GM18873 (cell line): ENCODE measurements at regions not wholly inside any gene's neighbourhood (a gene's known extent, or its start where the extent isn't known, plus 50 kb on each side); places are given as distances from the start of the nearest gene placed in this dataset.
"Not testable (repeated sequence)": the region's sequence is repeated elsewhere in the genome, so short reads cannot be mapped to it uniquely, and the experiment has no call there.

Experiments used
- ATAC-seq: cut with Tn5 transposase; IDR thresholded peaks from one replicate; pipeline ENCODE4 v1.9.1; 2021; ENCODE audit warnings: mild to moderate bottlenecking, moderate library complexity, moderate number of reproducible peaks; ENCODE audit not compliant: unreplicated experiment, low FRiP score

DNA sequence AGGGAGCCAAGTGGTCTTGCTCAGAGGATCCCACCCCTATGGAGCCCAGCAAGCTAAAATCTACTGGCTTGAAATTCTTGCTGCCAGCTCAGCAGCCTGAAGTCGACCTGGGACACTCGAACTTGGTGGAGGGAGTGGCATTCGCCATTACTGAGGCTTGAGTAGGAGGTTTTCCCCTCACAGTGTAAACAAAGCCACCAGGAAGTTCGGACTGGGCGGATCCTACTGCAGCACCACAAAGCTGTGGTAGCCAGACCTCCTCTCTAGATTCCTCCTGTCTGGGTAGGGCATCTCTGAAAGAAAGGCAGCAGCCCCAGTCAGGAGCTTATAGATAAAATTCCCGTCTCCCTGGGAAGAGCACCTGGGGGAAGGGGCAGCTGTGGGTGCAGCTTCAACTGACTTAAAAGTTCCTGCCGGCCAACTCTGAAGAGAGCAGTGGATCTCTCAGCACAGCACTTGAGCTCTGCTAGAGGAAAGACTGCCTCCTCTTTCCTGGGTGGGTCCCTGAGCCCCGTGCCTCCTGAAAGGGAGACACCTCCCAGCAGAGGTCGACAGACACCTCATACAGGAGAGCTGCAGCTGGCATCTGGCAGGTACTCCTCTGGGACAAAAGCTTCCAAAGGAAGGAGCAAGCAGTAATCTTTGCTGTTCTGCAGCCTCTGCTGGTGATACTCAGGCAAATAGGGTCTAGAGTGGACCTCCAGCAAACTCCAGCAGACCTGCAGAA, 576.3 kb upstream of the NECTIN3 start:
- no peak for ATAC-seq

DNA sequence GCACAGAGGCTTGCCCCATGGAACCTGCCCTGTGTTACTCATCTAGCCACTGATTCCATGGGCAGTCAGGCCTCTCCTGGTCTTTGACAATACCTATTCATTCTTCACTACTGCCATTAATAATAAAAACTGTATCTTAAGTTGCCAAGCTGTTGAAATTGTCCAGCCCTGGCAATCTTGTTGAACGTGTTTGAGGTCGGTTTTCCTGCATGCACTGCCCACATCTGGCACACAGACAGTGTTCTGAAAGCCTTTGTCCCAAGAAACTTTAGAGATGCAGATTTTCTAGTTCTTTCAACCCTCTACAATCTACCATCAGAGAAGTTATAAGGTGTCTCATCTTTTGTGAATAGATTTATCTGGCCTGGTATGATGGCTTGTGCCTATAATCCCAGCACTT, 567.2 kb upstream of the NECTIN3 start:
- no peak for ATAC-seq

DNA sequence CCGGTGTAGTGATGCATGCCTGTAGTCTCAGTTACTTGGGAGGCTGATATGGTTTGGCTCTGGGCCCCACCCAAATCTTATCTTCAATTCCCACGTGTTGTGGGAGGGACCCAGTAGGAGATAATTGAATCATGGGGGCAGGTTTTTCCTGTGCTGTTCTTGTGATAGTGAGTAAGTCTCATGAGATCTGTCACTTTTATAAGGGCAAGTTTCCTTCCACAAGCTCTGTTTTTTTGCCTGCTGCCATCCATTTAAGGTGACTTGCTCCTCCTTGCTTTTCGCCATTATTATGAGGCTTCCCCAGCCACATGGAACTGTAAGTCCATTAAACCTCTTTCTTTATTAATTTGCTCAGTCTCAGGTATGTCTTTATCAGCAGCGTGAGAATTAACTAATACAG, 566.7 kb upstream of the NECTIN3 start:
- ATAC-seq, result no peak

DNA sequence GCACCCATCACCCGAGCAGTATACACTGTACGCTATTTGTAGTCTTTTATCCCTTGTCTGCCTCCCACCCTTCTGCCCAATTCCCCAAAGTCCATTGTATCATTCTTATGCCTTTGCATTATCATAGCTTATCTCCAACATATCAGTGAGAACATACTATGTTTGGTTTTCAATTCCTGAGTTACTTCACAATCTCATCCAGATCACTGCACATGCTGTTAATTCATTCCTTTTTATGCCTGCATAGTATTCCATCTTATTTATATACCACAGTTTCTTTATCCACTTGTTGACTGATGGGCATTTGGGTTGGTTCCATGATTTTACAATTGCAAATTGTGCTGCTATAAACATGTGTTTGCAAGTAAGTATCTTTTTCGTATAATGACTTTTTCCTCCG, 564.7 kb upstream of the NECTIN3 start:
- ATAC-seq, result no peak

DNA sequence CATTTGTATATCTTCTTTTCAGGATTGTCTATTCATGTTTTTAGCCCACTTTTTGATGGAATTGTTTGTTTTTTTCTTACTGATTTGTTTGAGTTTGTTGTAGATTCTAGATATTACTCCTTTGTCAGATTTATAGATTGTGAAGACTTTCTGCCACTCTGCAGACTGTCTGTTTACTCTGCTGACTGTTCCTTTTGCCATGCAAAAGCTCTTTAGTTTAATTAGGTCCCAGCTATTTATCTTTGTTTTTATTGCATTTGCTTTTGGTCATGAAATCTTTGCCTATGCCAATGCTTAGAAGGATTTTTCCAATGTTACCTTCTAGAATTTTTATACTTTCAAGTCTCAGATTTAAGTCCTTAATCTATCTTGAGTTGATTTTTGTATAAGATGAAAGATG, 564.0 kb upstream of the NECTIN3 start:
- ATAC-seq, result not testable (repeated sequence)

DNA sequence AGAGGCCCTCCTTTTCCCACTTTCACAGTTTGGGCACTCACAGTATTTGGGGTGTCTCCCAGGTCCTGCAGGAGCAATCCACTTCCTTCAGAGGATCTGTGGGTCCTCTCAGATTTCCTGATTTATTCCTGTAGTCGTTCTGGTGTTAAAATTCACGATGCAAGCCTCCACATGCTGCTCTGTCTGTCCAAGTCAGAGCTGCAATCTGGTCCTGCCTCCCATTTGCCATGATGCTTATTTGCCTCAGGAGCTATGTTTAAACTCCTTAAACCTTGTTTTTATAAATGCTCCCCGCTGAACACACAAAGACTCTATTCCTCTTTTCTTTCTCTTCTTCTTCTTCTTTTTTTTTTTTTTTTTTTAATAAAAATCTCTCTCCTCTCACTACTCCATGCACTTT, 558.7 kb upstream of the NECTIN3 start:
- ATAC-seq, result no peak

DNA sequence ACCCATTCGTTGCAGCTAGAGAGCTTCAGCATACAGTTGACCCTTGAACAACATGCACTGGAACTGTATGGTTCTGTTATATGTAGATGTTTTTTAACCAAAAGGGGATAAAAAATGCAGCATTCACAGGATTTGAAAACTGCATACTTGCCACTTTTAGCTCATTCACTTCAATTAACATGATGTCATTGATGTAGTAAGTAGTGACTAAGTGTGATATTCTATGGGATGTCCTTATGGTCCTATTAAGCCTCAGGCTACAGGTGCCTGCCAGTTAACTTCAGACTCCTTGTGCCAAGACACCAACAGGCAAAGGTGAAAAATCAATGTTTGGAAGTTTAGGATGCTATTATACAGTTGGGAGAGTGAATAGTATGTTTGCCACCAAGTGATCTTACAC, 553.6 kb upstream of the NECTIN3 start:
- no peak for ATAC-seq

DNA sequence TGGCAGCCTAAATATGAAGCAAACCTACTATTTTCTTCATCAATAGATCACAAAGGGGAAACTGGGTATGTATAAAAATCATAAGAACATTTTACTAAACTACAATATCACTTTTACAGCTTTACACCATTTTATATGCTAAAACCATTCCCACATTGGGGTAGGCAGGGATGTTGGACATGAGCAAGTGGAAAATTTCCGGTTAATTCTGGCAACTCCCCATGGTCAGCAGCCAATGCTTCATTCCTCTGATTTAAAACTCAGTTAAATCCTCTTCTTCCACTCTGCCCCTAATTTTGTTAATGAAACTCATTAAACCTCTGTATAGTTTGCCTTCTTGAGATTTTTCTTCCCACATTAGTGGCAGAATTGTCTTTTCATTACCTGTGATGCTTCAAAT, 552.5 kb upstream of the NECTIN3 start:
- ATAC-seq, result no peak

DNA sequence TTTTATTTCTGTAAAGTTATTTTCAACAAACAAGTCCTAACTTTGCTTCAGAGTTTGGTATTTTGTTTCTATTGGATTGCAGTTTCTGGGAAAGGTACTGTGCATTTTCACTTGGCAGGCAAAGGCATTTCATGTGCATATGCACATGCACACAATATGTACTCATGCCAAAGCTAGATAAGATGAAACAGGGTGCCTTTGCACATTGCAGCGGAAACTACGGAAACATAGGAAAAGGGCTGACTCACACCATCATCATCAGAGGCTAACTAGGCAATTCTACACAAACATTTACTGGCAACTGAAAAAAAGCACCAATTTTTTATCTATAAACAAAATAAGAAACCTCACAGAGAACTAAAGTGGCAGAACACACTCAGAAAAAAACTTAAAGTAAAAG, 550.6 kb upstream of the NECTIN3 start:
- no peak for ATAC-seq

DNA sequence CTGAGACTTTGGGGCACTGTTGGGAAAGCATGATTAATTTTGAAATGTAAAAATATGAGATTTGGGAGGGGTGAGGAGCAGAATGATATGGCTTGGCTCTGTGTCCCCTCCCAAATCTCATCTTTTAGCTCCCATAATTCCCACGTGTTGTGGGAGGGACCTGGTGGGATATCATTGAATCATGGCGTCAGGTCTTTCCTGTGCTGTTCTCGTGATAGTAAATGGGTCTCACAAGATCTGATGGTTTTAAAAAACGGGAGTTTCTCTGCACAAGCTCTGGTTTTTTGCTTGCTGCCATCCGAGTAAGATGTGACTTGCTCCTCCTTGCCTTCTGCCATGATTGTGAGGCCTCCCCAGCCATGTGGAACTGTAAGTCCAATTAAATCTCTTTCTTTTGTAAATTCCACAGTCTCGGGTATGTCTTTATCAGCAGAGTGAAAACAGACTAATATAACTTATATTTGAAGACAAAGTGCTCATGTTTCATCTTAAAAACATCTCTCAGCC, 546.0 kb upstream of the NECTIN3 start:
- ATAC-seq, result not testable (repeated sequence)

DNA sequence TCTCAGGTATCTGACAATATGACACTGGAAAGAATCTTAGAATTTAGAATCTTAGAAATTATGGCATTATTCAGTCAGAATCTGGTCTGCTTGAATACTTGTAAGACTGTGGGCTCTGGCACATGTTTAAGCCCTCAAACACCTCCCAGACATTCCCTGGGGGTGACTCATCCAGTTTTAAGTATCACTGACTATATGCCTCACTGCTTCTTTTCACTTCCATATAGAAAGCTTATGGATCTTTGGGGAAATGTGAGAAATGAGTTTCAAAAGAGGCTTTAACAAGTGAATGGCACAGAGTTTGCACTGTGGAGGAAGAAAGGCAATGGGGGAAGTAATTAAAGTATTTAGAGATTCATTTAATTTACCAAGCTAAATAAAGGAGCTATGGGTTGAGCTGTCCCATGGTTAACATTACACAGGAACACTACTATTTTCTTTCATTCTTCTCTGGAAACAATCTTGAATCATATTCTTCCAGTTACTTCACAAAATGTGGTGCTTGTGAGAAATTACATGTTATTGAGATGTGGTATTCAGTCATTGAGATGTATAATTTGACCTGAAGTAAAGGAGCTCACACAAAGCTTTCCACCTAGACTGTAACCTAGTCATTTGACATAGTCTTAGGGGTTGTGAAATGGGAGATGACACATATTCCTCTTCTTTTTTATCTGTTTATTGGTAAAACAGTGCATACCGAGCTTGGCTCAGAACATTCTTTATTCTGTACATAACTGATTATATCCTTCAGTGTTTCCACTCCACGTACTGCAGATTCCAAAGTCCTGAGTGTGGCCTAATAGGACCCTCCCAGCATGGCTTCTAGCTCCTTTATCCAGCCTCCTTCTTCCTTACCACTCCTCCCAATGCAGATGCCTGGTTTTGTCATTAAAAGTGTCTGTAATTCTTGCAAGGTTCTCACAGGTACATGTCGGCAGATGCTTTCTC, 544.6 kb upstream of the NECTIN3 start:
- no peak for ATAC-seq

DNA sequence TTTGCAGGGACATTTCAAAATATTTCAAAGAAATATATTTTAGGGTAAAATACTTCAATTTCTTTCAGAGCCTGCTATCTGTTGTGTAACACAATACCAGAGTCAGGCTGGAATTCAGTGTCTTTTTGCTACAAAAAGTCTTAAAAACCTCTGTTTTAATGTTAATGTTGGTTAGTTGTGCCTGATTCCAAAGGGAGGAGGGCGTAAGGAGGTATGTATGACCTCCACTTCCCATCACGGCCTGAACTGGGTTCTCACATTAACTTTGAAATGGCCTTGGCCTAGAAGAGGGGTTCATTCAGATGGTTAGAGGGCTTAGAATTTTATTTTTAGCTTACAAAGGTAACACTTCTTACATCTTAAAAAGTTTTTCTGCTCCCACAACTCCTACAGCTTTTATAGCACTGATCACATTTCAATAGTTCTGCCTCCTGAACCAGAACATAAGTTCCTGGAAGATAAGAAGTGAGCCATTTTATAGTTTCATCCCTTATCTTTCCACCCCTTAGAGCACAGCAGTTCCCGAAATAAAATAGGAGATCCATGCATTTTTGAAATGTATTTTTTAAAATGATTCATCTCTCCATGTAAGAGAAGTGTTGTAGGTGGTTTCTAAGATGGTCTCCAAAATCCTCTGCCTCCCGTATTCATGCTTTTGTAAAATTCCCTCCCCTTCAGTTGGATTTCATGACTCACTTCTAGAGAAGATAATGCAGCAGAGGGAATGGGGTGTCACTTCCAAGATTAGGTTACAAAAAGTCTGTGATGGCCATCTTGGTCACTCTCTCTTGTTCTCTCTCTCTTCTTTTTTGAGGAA, 543.1 kb upstream of the NECTIN3 start:
- ATAC-seq, result no peak

DNA sequence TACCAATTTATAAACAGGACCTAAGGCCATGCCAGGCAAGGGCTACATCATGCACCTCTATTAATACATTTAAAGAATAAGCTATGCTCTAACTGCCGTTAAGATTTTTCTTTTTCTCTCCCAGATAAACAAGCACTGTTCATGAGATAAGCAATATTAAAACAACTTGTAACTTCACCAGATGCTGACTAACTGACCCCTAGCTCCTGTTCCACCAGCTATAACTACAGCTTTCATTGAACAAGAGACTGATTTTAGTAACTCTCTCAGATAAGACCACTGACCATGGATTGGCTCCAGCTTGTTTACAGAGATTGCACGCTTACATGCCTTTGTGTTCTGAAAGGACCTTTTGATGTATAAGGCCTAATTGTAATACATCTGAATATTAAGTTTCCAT, 540.7 kb upstream of the NECTIN3 start:
- ATAC-seq, result no peak

DNA sequence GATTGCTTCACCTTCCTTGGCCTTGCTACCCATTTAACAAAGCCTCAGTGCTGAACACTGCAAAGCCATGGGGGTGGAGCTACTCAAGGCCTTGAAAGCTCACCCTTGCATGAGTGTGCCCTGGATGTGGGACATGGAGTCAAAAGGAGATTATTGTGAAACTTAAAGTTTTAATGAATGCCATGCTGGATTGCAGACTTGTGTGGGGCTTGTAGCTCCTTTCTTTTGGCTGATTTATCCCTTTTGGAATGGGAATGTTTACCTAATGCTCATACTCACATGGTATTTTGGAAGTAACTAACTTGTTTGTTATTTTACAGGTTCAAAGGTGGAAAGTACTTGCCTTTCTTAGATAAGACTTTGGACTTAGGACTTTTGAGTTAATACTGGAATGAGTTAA, 538.5 kb upstream of the NECTIN3 start:
- no peak for ATAC-seq

DNA sequence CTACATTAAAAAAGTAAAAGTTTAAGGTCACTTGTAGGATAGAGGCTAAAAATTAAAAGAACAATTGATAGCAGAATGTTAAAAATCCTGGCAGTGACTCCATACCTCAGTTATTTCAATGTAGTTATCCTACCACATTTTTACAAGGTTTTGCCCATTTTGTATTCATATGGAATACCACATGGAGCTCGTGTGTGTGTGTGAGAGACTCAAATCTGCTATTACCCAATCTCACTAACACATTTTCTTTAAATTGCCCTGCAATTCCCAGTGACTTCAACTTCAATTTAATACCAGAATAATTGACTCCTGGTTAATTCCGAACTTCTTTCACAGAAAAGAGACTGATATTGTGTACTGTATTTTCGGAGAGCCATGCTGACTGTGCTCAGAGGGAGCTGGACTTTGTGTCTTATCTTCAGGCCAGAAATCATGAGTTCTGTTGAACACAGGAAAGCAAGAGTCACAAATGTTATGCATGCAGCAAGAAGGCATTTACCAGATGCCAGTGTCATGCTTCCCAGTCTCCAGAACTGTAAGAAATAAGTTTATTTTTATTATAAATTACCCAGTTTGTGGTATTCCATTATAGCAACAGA, 529.0 kb upstream of the NECTIN3 start:
- no peak for ATAC-seq

DNA sequence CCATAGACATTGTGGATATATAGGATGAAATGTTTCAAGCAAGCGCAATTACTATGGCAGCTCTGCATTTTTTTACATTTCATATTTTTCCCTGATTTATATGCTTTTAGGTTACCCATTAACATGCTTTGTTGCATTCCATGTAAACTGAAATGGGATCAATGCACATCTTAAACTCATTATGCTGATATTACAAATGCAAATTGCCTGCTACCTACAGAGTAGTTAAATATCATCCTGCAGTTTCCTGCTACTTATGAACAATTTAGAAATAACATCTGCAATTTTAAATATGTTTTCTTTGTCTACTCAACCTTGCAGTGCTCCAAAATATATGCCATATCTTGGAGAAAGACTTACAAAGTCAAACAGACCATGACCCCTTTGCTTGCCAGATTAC, 526.9 kb upstream of the NECTIN3 start:
- ATAC-seq, result no peak

DNA sequence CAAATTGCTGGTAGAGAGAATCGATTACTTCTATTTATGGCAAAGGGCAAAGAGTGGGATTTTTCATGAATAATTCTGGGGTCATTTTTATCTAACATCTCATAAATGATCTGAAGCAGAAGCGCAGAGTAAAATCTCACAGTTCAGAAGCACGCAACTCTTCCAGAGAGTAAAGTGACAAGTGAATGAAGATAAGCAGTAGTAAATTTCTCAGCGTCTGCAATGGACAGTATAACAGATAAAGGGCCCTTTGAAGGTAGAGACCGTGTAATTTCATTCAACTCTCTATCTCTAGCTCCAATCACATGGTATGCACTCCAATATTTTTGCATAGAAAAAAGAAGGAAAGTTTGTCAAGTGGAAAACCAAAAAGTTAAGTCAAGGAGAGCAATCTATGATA, 521.1 kb upstream of the NECTIN3 start:
- ATAC-seq, result no peak

DNA sequence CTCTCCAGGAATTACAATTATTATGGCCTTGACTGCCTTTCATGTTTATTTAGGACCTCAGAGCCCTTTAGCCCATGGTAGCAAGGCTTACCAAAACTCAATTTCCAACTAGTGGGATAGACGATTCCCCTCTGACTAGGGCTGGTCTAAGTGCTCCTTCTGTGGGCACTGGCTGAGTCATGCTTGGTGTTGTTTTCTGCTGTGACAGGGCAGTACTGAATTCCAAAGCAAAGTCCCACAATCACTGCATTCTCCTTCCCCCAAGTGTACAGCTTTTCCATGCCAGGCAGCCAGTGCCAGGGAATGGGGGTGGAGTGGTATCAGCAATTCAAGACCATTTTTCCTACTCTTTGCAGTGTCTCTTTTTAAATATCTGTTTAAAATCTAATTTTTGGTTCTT, 509.0 kb upstream of the NECTIN3 start:
- no peak for ATAC-seq

DNA sequence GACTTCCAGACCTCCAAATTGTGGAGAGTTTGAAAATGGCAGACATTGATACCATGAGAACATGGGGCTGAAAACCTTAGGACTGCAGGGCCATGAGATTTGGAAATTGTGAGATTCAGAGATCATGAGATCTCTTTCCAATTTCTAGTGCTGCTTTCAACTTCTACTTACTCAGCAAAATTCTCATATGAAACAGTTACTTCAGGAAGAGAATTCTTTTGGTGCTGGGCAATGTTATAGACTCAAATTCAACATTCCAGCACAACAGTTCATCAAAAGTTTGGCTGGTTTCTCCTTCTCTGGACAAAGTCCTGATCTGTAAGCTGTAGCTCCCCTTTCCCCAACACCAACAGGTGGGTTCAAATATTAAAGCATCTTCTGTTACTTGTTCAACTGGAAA, 506.9 kb upstream of the NECTIN3 start:
- ATAC-seq, result no peak

DNA sequence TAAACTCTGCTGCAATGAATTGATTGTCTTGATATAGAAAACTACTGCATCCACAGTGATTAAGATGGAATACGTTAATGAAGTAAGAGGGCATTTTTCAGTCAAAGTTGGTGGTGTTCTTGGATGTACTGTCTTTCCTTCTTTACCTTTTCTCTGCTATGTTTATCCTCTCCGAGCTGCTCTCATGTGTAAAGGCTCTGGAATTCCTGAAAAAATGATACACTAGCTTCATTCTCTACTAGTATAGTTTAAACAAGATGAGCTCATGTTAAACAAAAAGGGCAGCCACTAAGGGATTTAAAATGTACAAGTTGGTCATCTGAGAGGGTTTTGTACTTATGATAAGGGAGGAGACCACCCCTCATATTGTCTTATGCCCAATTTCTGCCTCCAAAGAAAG, 504.6 kb upstream of the NECTIN3 start:
- no peak for ATAC-seq
